Sciatic nerve (tissue), 2 donors: ENCODE measurements at regions not wholly inside any gene's neighbourhood (a gene's known extent, or its start where the extent isn't known, plus 50 kb on each side); places are given as distances from the start of the nearest gene placed in this dataset.
A peak's percentile ranks its signal among the peaks of the same experiment; 100 is the strongest.
"Not testable (repeated sequence)": the region's sequence is repeated elsewhere in the genome, so short reads cannot be mapped to it uniquely, and the experiment has no call there.

Experiments used
- ATAC-seq: fragments of 200-7000 bp; cut with Tn5 transposase; one replicate; pipeline ENCODE4 v1.9.1; 2020; ENCODE audit warnings: mild to moderate bottlenecking, moderate library complexity
- DNase-seq: peaks from one replicate; pipeline ENCODE4 v3.0.0-alpha.2; 2020; ENCODE audit warnings: low spot score
- intact Hi-C: fragments of 100-400 bp; cut with DNase I; formaldehyde crosslinking; loops from one replicate; pipeline ENCODE4 v1.14.2; 2022
- donor health status: DM: no; HTN: no; CAD: no.
- donor health status: DM: no; HTN: no; CAD: no.

DNA sequence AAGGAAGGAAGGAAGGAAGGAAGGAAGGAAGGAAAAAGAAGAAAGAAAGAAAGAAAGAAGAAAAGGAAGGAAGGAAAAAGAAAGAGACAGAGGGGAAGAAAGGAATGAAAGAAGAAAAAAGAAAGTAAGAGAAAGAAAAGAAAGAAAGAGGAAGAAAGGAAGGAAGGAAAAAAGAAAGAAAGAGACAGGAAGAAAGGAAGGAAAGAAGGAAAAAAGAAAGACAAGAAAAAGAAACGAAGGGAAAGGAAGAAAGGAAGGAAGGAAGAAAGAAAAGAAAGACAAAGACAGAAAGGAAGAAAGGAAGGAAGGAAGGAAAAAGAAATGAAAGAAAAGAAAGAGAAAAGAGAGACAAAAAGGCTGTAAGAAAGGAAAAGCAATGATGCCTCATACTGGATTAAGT lies 101.1 kb upstream of the PPP2R3B start:
- DNase-seq (no peak), ATAC-seq (no peak)
- intact Hi-C loops: no loop called here

DNA sequence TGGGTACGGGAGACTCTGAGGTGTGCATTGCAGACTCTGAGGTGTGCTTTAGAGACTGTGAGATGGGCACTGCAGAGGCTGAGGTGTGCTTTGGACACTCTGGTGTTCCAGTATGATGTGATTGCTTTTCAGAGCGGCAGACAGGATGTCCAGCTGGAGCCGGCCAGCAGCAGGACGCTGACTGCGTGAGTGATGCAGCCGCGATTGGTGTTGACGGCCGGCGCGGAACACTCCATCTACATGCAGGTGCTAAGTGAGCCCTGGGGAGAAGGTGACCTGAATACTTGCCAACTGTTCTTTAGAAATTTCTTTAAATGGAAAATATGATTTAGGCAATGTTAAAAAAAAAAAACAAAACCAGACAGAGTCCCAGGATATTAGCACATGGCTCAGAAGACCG lies 103.1 kb upstream of the PPP2R3B start:
- no peak for ATAC-seq
- DNase-seq: no peak
- intact Hi-C loops: no loop called here

DNA sequence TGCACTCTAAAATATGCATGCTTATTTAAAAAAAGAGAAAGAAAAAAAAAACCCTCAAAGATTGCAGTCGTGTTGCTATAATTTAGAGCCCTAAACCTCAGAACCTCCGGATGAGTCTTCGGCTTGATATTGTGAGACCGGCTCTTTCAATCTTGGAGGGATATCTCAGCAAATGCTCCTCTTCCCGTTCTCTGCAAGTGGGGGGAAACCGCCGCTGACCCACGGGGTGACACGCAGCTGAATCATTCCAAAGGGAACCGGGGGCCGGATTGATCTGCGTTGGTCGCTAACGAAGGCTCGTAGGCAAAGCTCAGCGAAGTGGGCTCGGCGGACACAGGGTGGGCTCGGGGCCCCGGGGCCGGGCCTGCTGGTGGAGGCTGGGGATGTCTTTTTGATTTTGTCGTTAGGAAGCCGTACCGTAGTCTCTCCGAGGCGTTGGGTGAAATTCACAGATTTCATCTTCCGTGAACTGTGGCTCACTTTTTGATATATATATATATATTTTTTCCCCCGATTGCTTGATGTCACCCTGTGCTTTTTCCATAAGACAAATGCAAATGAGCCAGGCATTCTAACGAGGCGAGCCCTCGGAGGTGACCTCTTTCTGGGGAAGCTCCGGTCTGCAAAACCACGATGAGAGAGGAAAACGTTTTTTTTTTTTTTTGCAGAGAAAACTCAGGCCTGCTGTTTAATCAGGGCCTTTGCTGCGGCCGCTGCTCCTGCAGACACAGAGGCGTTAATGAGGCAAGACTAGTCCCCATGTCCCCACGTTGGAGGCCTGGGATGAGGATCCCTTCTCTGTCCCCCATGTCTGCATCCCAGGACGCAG lies 110.7 kb upstream of the PPP2R3B start:
- DNase-seq: no peak

DNA sequence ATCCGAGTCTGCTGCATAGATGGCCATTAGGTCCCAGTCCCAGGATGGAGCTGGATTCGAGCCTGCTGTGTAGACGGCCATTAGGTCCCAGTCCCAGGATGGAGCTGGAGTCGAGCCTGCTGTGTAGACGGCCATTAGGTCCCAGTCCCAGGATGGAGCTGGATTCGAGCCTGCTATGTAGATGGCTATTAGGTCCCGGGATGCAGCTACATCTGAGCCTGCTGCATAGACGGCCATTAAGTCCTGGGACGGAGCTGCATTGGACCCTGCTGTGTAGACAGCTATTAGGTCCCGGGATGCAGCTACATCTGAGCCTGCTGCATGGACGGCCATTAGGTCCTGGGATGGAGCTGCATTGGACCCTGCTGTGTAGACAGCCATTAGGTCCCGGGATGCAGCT lies 112.2 kb upstream of the PPP2R3B start:
- peak; percentile 10 for DNase-seq
- intact Hi-C loops, ATAC-seq: not testable (repeated sequence)

More for the DNA sequence above, 110.7 kb upstream of the PPP2R3B start:
- no peak for ATAC-seq
- intact Hi-C loops: no loop called here

DNA sequence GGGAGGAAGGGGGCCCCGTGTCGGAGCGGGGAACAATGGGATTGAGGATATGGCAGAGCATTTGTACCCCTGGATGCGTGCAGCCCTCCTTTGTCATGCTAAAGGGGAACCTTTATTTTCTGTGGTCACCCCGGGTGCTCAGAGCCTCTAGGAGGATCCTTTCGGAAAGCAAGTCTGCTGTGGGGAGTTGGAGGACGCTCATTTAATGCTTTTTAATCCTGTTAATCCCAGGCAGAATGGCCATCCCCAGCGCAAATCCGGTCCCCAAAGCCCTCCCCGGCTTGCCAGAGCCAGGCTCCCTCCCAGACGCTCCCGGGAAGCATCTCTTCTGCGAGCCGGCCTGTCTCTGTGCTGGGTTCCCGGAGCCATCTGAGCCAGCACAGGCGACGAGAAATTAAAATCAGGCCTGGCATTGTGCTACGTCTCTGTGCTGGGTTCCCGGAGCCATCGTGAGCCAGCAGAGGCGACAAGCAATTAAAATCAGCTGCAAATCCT lies 113.2 kb upstream of the PPP2R3B start:
- DNase-seq (peak; percentile 26), ATAC-seq (no peak)
- intact Hi-C loops: no loop called here

DNA sequence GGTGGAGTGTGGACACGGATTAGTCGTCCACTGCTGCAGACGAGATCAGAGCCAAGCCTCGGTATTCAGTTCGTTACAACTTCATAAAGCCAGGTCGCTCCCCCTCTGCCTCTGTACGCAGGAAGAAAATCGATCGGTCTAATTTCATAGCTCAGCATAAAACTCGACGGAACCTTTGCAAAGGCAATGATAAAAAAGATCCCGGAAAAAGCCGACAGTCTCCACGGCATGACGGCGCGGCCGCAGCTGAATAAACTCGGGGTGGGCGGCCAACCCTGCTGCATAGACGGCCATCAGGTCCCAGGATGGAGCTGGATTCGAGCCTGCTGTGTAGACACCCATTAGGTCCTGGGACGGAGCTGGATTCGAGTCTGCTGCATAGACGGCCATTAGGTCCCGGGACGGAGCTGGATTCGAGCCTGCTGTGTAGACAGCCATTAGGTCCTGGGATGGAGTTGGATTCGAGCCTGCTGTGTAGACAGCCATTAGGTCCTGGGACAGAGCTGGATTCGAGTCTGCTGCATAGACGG lies 113.8 kb upstream of the PPP2R3B start:
- ATAC-seq (no peak), DNase-seq (no peak)
- intact Hi-C loops: no loop called here

DNA sequence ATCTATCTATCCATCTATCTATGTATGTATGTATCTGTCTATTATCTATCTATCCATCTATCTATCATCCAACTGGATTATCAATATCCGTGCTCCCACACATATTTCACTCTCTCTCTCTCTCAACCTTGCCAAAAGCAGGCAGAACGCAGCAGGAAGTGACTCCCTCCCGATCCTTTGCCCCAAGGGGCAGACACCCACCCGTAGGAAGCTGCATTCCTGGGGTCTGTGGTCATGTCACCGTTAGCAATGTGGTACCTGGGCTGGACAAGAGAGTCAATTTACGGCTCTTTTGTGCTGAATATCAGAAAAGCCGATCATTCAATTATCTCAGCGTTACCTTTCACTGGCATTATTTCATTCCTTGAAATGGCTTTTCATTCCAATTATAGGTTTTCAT lies 119.6 kb upstream of the PPP2R3B start:
- intact Hi-C loops: no loop called here
- ATAC-seq (no peak), DNase-seq (no peak)

DNA sequence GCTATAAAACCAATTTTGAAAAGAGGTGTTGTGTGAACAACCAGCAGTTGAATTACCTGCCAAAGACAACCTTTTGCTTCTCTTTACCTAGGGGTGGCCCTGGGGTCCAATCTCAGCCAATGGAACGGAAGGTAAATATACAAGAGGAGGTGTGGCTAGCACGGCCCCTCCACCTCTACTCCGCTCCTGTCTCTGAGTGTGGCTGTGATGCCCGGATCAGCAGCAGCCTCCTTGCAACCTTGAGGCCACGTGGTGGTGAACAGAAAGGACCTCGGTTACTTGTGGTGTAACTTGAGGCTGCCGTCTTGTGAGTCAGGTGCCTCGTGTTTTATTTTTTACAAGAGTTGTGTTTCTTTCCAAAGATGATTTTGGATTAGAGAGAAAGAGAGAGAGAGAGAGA lies 121.5 kb upstream of the PPP2R3B start:
- intact Hi-C loops: no loop called here
- no peak for ATAC-seq
- no peak for DNase-seq

DNA sequence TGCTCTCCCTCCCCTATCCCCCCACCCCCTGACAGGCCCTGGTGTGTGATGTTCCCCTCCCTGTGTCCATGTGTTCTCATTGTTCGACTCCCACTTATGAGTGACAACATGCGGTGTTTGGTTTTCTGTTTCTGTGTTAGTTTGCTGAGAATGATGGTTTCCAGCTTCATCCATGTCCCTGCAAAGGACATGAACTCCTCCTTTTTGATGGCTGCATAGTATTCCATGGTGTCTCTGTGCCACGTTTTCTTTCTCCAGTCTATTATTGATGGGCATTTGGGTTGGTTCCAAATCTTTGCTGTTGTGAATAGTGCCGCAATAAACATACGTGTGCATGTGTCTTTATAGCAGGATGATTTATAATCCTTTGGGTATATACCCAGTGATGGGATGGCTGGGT lies 121.8 kb upstream of the SHOX start:
- DNase-seq, ATAC-seq, intact Hi-C loops: not testable (repeated sequence)

DNA sequence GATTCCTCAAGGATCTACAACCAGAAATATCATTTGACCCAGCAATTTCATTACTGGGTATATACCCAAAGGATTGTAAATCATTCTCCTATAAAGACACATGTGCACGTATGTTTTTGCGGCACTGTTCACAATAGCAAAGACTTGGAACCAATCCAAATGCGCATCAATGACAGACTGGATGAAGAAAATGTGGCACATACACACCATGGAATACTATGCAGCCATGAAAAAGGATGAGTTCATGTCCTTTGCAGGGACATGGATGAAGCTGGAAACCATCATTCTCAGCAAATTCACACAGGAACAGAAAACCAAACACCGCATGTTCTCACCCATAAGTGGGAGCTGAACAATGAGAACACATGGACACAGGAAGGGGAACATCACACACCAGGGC lies 119.5 kb upstream of the SHOX start:
- ATAC-seq, intact Hi-C loops, DNase-seq: not testable (repeated sequence)

DNA sequence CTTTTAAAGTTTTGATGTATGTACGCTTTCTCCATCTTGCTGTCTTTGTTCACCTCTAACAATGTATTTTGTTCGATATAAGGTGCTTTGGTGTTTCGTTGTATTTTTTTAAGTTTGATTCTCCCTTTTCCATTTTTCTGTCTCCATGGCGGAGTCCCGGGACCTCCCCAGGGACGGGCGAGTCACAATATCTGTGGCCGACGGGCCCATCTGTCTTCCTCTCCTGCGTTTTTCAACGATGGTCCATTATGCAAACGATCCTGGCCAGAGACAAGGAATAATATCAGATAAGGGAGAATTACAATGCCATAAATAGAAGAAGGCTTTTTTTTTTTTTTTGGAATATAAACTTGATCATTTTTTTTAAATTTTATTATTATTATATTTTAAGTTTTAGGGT lies 112.3 kb upstream of the SHOX start:
- DNase-seq (no peak), ATAC-seq (no peak)
- intact Hi-C loops: no loop called here

DNA sequence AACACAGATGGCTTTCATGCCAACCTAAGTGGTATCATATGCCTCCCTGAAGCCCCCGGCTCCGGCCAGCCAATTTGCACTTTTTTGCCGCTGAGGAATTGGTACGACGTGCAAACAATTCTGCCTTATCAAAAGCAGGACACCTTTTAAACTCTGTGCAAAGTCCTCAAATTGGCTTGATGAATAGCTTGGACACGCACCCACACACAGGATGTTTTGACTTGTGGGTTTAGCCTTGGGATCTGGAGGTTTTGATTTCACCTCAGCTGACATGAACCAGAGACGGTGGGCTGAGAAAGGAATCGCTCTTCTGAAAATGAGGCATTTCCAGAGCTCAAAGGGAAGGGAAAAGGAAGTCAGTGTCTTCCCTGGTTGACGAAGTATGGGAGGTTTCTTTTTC lies 110.8 kb upstream of the SHOX start:
- ATAC-seq (no peak), DNase-seq (no peak)
- intact Hi-C loops: no loop called here

DNA sequence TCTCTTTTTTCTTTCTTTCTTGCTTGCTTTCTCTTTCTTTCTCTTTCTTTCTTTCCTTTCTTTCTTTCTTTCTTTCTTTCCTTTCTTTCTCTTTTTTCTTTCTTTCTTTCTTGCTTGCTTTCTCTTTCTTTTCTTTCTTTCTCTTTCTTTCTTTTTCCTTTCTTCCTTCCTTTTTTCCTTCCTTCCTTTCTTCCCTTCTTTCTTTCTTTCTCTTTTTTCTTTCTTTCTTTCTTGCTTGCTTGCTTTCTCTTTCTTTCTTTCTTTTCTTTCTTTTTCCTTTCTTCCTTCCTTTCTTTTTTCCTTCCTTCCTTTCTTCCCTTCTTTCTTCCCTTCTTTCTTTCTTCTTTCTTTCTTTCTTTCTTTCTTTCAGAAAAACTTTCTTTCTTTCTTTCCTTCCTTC lies 108.1 kb upstream of the SHOX start:
- intact Hi-C loops: no loop called here
- DNase-seq (no peak), ATAC-seq (no peak)

DNA sequence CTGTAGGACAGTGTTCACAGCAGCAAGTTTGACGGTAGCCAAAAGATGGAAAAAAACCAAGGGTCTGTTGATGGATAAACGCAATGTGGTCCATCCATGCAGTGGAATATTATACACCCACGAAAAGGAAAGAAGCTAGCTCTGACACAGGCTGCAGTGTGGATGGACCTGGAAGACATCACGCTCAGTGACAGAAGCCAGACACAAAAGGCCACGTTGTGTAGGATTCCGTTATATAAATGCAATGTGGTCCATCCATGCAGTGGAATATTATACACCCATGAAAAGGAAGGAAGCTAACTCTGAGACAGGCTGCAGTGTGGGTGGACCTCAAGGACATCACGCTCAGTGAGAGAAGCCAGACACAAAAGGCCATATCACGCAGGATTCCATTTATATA lies 105.5 kb upstream of the SHOX start:
- ATAC-seq (no peak), DNase-seq (no peak)
- intact Hi-C loops: no loop called here

DNA sequence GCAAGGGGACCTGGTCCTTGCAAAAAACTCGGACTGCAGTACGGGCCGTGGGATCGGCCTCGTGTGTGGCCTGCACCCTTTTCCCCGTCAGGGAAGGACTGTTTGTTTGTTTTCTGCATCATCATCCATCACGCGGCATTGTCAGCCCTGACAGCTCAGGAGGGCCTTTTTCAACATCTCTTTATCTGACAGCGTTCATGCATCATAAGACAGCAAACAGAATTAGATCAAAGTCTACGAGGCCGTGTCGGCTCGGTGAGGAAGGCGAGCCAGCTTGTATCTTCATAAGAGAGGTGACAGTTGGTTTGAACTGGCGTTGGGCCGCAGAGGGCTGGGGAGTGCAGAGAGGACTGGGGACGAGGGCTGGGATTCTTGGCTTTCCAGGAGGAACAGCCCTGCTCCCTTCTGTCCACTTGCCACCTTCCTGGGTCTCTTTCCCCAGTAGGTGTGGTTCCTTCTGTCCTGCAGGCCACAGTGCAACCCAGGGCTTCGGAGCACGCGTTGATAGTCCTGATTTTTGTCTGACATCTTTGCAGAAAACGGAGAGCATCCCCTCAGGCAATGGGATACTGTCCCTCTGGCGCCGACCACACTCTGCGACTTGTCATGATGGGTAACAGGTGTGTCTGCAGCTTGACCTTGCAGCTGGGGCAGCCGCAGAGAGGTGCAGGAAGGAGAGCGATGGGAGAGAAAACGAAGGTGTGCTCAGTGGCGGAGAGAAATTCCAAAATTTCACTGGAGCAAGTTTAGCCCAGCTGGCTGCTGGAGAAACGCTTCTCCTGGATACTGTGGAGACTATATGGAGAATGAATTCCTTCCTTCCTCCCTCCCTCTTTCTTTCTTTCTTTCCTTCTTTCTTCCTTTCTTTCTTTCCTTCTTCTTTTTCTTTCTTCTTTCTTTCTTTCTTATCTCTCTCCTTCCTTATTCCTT lies 104.0 kb upstream of the SHOX start:
- no peak for ATAC-seq
- intact Hi-C loops: no loop called here

DNA sequence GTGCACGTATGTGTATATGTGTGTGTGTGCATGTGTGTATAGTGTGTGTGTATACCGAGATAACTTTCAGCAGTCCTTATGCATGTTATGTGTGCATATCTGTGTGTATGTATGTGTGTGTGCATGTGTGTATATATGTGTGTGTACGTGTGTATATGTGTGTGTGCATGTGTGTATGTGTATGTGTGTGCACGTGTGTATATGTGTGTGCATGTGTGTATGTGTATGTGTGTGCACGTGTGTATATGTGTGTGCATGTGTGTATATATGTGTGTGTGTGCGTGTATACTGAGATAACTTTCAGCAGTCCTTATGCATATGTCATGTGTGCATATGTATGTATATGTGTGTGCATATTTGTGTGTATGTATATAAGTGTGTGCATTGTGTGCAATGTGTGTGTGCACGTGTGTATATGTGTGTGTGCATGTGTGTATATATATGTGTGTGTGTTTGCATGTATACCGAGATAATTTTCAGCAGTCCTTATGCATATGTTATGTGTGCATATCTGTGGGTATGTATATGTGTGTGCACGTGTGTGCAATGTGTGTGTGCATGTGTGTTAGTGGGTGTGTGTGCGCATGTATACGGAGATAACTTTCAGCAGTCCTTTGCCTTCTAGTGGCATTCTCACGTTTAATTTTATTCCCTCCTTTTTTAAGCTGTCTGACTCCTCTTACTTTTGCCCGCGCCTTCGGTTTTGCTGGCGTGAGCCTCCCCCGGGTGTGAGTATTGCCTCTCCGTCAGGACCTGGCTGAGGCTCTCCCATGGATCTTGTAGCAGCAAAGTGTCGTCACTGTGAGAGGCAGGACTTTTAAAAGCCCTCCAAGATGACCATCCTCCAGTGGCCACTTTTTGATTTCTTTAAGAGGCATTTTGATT lies 99.6 kb upstream of the SHOX start:
- ATAC-seq: no peak
- DNase-seq: no peak
- intact Hi-C loops: no loop called here

More for the DNA sequence above, 104.0 kb upstream of the SHOX start:
- no peak for DNase-seq

DNA sequence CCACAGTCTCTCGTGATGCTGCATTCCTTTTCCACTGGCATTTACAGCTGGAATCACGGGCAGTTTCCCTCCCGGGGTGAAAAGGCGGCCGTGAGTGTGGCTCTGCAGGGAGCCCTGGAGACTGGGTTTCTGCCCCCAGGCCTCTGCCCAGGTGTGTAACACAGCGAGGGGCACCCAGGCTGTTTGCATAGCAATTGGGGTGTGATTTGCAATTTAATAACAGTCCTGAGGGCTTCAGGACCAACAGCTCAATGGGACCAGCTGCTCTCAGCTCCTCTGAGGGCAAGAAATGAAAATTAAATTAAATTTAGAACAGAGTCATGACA lies 99.0 kb upstream of the SHOX start:
- DNase-seq: no peak
- no peak for ATAC-seq
- intact Hi-C loops: no loop called here

DNA sequence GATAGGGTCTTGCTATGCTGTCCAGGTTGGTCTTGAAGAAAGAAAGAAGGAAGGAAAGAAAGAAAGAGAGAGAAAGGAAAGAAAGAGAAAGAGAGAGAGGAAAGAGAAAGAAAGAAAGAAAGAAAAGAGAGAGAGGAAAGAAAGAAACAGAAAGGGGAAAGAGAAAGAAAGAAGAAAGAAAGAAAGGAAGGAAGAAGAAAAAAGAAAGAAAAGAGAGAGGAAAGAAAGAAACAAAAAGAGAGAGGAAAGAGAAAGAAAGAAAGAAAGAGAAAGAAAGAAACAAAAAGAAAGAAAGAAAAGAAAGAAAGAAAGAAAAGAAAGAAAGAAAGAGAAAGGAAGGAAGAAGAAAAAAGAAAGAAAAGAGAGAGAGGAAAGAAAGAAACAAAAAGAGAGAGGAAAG lies 95.8 kb upstream of the SHOX start:
- DNase-seq (no peak), ATAC-seq (no peak)
- intact Hi-C loops: no loop called here

DNA sequence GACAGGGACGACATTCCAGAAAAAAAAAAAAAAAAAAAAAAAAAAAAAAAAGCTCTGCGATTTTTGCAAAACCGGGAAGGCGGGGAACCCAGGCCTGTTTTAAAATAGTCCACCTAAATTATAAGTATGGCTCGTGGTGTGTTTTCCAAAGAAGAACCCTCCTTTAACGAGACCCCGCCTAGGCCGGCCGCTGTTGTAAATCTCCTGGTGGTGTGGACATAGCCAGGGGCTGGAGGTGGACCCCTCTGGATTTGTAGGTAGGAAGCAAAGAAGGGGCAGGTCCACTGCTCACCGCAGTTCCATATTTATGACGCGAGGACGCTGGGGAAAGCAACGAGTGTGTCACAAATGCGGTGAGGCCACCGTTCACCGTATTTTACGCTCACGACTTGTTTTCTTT lies 94.0 kb upstream of the SHOX start:
- intact Hi-C loops: no loop called here
- no peak for DNase-seq
- ATAC-seq: no peak
